IPS-15b (cell line): ENCODE measurements at regions not wholly inside any gene's neighbourhood (a gene's known extent, or its start where the extent isn't known, plus 50 kb on each side); places are given as distances from the start of the nearest gene placed in this dataset.

Experiments used
- H3K27me3 ChIP-seq: one replicate; pipeline ENCODE4 v1.6.1; 2013; ENCODE audit warnings: low read length; ENCODE audit not compliant: control insufficient read depth, insufficient read depth
- H3K36me3 ChIP-seq: one replicate; pipeline ENCODE4 v1.6.1; 2013; ENCODE audit warnings: low read length; ENCODE audit not compliant: control insufficient read depth, insufficient read depth
- H3K4me1 ChIP-seq: one replicate; pipeline ENCODE4 v1.6.1; 2013; ENCODE audit warnings: mild to moderate bottlenecking, low read length; ENCODE audit not compliant: control insufficient read depth, insufficient read depth
- H3K4me3 ChIP-seq: one replicate; pipeline ENCODE4 v1.5.1; 2013; ENCODE audit warnings: low read depth, low read length
- H3K9ac ChIP-seq: one replicate; pipeline ENCODE4 v1.6.1; 2013; ENCODE audit warnings: low read depth, mild to moderate bottlenecking, low read length
- H3K9me3 ChIP-seq: one replicate; pipeline ENCODE4 v1.6.1; 2013; ENCODE audit warnings: mild to moderate bottlenecking, low read length; ENCODE audit not compliant: control insufficient read depth, insufficient read depth

DNA sequence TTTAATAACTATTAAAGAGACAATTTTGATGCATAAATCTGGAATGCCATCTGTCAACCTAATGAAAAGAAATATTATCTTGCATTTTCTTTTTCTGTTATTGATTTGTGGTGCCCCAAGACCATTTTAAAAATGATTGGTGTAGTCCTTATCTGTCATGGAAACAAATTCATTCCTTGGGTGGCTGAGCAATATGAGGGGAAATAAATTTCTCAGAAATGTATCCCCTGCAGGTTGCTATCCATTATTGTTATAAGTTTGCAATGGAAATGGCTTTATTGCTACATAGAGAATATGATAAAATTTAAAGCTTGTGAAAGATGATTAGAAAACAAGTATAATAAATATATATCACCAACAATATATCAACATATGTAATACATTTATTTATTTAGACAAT is 607.0 kb downstream of the DNAJB9 start:
- no peaks in the 10 kb centered on the region for H3K9me3 ChIP-seq
- H3K4me1 ChIP-seq: peaks cover 5% of the 10 kb centered on the region
- H3K4me3 ChIP-seq: no peak overlapping the region
- H3K9ac ChIP-seq: no peak overlapping the region
- H3K36me3 ChIP-seq: no peaks in the 10 kb centered on the region
- no peaks in the 10 kb centered on the region for H3K27me3 ChIP-seq

DNA sequence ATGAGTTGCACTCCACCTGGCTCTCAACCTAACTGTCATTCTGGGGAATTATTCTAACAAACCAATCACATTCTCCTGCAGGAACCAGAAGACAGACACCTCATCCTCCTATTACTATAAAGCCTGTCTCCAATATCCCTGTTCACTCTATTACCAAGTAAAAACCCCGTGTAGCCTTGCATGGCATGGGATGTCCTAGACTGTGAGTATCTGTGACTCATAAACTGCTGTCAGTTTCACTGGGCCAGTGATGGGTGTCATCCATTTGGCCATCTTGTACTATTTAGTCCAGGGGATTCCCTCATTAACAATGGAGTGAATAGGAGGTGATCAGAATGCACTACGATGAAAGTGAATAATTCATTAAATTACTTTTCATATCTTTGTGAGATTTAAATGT is 608.7 kb downstream of the DNAJB9 start:
- Histone ChIP-seq H3K36me3 (no peaks in the 10 kb centered on the region), H3K27me3 (no peaks in the 10 kb centered on the region), H3K4me1 (peaks cover 5% of the 10 kb centered on the region), H3K9me3 (no peaks in the 10 kb centered on the region), H3K4me3 (no peak overlapping the region), H3K9ac (no peak overlapping the region)

DNA sequence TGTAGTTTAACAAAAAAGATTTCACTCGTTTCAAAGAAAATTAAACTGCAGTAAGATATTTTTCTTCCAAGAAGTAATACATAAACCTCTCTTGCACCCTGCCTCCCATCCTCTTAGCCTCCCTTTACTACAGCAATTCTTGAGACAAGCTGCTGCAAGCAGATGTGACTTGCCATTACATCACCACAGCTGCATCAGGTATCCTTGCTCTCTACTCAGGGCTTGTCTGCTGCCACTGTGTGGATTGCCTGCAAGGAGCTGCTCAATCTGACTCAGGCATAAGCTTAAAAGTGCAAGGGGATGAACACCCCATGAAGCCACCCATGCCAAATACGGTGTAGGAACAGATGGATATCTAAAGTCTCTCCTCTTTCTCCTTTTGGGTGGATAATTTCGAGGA is 609.9 kb downstream of the DNAJB9 start:
- Histone ChIP-seq H3K4me1 (peaks cover 5% of the 10 kb centered on the region), H3K36me3 (no peaks in the 10 kb centered on the region), H3K4me3 (no peak overlapping the region), H3K9me3 (no peaks in the 10 kb centered on the region), H3K27me3 (no peaks in the 10 kb centered on the region), H3K9ac (no peak overlapping the region)

DNA sequence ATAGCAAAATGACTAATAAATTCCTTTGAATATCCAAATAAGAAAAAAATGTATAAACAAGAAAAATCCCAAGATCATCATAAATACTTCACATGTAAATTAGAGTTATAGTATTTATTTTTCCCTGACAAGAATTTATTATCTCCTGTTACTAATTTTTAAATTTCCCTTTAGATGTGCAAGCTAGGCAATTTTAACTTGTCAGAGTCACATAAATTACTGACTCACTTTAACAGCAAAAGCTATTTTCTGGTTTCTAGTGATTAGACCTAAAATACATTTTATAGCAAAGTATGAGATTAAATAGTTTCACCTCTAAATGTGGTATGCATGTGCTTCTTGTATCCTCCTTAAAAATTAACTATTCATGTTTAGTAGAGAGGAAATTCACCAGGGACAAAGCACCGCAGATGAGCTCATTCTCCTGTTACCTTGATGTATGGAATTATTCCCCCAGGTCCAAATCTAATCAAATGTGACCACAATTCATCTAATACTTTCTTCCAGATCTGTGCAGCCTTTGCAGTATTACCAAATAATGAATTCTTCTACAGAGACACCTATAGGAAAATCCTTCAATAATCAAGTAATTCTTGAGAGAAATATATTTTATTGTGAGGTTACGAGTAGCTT is 621.2 kb downstream of the DNAJB9 start:
- H3K9me3 ChIP-seq: no peaks in the 10 kb centered on the region
- H3K36me3 ChIP-seq: no peaks in the 10 kb centered on the region
- no peaks in the 10 kb centered on the region for H3K27me3 ChIP-seq
- no peak overlapping the region for H3K9ac ChIP-seq
- H3K4me1 ChIP-seq: no peaks in the 10 kb centered on the region
- H3K4me3 ChIP-seq: no peak overlapping the region

DNA sequence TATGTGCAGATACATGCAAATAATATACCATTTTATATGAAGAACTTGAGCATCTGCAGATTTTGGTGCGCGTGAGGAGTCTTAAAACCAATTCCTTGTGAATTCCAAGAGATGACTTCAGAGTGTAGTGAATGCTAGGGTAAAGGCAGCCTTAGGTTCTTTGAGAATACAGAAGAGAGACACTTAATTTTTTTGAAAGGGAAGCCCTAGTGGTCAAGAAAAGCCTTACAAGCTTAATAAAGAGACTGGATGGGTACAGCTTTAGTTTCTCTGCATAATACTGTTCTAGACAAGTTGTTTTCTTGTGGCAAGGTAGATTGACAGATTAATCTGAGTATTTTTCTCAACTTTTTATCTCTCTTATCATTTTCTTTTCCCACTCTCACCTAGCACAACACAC is 636.5 kb downstream of the DNAJB9 start:
- no peaks in the 10 kb centered on the region for H3K36me3 ChIP-seq
- H3K4me1 ChIP-seq: no peaks in the 10 kb centered on the region
- no peak overlapping the region for H3K4me3 ChIP-seq
- H3K9ac ChIP-seq: no peak overlapping the region
- H3K27me3 ChIP-seq: no peaks in the 10 kb centered on the region
- H3K9me3 ChIP-seq: no peaks in the 10 kb centered on the region

DNA sequence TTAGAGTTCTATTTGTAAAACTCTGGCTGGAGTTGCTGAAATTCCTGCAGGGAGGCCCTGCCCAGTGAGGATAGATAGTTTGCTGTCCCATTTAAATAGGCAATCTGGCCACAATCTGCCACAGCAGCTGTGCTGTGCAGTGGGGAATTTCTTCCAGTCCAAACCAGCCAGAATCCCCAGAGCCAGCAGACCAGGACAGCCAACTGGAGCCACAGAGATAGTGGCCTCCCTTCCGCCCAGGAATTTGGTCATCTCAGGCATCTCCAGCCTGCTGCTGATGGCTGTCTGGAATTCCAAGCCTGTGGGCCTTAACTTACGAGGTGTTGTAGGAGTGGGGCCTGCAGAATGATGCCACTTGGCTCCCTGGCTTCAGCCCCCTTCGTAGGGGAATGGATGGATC is 643.4 kb downstream of the DNAJB9 start:
- Histone ChIP-seq H3K36me3 (no peaks in the 10 kb centered on the region), H3K4me1 (no peaks in the 10 kb centered on the region), H3K9ac (no peak overlapping the region), H3K9me3 (no peaks in the 10 kb centered on the region), H3K27me3 (no peaks in the 10 kb centered on the region), H3K4me3 (no peak overlapping the region)

DNA sequence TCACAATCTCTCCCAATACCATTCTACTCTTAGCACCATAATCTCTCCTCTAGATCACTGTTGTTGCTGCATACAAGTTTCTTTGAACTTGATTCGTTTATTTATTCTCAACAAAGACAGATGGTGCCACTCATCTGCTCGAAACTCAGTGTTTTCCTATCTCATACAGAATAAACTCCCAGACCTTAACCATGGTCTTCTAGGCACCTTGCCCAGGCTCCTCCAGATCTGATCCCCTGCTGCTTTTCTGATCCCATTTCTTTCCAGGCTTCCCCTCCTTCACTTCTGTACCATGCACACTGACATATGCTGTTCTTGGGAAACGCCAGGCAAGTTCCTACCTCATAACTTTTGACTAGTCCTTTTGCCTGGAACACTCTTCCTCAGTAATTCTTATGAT is 645.7 kb downstream of the DNAJB9 start:
- H3K9ac ChIP-seq: no peak overlapping the region
- H3K36me3 ChIP-seq: no peaks in the 10 kb centered on the region
- H3K4me3 ChIP-seq: no peak overlapping the region
- H3K4me1 ChIP-seq: no peaks in the 10 kb centered on the region
- H3K9me3 ChIP-seq: no peaks in the 10 kb centered on the region
- H3K27me3 ChIP-seq: no peaks in the 10 kb centered on the region

DNA sequence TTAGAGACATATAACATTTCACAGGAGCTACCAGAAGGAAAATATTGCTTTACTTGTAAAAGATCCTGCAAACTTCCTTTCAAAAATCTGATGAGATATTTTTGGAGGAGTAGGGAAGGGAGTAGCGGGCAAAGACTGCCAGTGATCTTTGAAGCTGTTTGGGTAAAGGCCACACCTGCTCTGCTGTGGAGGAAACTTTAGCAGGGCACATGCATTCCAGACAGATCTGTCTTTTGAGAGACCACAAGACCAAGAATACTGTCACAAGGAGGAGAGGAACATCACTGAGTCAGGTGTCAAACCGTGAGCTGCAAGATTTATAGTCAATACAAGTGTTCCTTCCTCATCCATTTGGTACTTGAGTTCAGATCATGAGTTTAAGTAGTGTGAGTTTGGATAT is 654.4 kb downstream of the DNAJB9 start:
- H3K9me3 ChIP-seq: no peaks in the 10 kb centered on the region
- no peak overlapping the region for H3K4me3 ChIP-seq
- no peaks in the 10 kb centered on the region for H3K36me3 ChIP-seq
- H3K4me1 ChIP-seq: no peaks in the 10 kb centered on the region
- H3K9ac ChIP-seq: no peak overlapping the region
- H3K27me3 ChIP-seq: no peaks in the 10 kb centered on the region

DNA sequence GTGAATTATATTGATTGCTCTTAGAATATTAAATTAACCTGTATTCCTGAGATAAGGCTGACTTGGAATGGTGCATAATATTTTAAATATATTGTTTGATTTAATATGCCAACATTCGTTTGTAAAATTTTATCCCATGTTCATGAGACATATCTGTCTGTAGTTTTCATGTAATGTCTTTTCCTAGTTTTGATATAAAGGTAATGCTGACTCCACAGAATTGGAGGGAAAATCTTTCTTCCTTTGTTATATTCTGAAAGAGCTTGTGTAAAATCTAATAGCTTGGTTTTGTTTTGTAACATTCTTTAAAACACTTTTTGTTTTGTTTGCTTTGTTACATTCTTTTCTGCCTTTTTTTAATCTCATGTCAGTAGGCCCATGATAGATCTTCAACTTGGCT is 657.0 kb downstream of the DNAJB9 start:
- H3K4me1 ChIP-seq: no peaks in the 10 kb centered on the region
- H3K9ac ChIP-seq: no peak overlapping the region
- H3K4me3 ChIP-seq: no peak overlapping the region
- H3K9me3 ChIP-seq: peaks cover 2% of the 10 kb centered on the region
- no peaks in the 10 kb centered on the region for H3K27me3 ChIP-seq
- H3K36me3 ChIP-seq: no peaks in the 10 kb centered on the region

DNA sequence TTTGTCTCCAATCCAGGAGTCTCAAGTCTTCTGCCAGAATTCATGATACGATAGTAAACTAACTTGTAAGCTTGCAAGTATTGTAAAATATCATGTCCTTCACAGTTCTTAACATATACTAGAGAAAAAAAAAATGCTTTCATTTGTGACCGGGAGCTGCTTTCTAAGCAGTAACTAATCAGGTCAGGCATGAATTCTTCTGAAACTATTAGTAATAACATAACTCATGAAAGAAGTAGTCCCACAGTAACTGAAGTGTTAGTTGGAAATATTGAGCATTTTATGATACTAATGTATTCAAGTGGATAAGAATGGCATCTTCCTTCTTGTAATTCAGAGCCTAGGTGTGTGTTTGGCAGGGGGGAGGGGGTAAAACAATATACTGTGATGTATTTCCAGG is 665.6 kb downstream of the DNAJB9 start:
- H3K9me3 ChIP-seq: peaks cover 5% of the 10 kb centered on the region

DNA sequence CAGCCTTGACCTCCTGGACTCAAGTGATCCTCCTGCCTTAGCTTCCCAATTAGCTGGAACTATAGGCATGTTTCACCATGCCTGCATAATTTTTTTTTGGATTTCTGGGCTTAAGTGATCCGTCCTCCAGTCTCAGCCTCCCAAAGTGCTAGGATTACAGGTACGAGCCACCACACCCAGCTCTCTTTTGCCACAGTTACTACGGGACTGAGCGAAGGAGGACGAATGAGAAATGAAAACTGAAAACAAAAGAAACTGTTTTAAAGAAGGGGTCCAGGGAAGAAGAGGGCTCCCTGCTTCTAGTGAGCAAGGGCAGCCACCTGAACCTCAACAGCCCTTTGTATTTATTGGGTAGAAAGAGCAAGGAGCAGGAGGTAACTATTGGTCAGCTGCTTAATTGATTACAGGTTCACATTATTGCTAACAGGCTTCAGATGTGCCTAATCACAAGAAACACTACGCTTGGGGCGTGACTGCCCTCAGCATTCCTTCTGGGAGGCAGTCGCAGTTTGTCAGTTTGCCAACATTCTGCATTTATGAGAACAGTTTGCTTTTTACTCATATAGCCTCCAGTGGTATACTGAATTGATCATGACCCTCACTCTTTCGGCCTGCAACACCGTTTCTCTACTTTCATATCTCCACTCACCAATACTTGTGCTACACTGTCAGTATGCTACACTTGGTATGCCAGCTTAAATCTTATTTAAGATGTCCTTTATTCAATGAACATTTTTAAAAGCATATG is 676.8 kb downstream of the DNAJB9 start:
- no peak overlapping the region for H3K4me3 ChIP-seq
- H3K4me1 ChIP-seq: no peaks in the 10 kb centered on the region
- no peak overlapping the region for H3K9ac ChIP-seq
- H3K36me3 ChIP-seq: no peaks in the 10 kb centered on the region
- H3K9me3 ChIP-seq: no peaks in the 10 kb centered on the region
- H3K27me3 ChIP-seq: no peaks in the 10 kb centered on the region

More for the DNA sequence above, 665.6 kb downstream of the DNAJB9 start:
- Histone ChIP-seq H3K27me3 (no peaks in the 10 kb centered on the region), H3K9ac (no peak overlapping the region), H3K4me1 (peaks cover 5% of the 10 kb centered on the region), H3K4me3 (no peak overlapping the region), H3K36me3 (no peaks in the 10 kb centered on the region)

DNA sequence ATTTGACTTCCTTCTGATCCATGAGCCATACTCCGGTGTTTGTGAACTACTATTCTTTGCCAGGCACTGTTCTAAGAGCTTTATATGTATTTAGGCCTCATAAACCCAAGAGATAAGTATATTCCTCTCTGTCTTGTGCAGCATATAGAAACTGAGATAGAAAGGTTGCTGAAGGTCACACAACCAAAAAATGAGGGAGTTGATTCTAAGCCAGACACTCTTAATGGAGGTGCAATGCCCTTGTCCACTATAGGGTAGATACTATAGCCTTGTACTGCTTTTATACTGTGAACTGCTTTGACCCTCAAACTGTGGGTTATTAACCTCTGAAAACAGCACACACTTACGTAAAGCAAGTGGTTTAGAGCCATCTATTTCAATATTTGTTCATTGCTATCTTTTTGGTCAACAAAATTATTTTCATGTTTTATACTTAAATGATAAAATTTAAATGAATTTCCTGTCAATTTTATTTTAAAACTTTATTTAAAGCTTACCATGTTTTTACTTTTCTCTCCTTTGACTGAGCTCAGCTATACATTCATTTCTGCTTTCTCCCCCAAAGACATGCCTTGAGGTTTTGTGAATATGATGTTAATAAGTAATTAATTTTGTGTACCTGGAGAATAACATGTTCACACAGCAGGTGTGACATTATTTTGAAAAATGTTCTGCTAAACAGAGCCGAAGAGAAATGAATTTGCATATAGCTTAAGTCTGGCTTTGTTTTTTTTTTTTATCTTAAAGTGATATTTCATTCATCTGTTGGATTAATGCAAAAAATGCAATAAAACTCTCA is 687.3 kb downstream of the DNAJB9 start:
- H3K36me3 ChIP-seq: no peaks in the 10 kb centered on the region
- no peaks in the 10 kb centered on the region for H3K27me3 ChIP-seq
- H3K4me3 ChIP-seq: no peak overlapping the region
- no peak overlapping the region for H3K9ac ChIP-seq
- no peaks in the 10 kb centered on the region for H3K9me3 ChIP-seq
- peaks cover 5% of the 10 kb centered on the region for H3K4me1 ChIP-seq
